Stimulated activated CD4-positive, alpha-beta T cell treated with anti-CD3 and anti-CD28 coated beads, Interleukin-15, amount 100 ng/mL, for 24 hours (primary cell): ENCODE measurements at regions not wholly inside any gene's neighbourhood (a gene's known extent, or its start where the extent isn't known, plus 50 kb on each side); places are given as distances from the start of the nearest gene placed in this dataset.

Experiments
- DNase-seq: peaks from one replicate; pipeline ENCODE4 v3.0.0-alpha.2; 2020

DNA sequence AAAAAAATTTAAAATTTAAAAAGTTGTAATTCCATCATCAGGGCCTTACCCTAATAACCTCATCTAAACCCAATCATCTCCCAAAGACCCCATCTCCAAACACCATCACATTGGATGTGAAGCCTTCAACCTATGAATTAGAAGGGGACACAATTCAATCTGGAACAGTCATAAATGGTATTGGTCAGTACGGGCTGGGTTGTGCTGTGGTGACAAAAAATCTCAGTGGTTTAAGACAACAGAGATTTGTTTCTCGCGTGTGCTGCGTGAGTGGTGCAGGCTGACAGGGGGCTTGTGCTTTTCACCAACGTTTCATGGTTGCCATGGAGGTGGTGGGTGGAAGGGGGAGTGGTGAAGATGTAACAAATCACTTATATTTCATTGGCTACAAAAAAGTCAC is 174.5 kb downstream of the INHBB start:
- DNase-seq = no peak

DNA sequence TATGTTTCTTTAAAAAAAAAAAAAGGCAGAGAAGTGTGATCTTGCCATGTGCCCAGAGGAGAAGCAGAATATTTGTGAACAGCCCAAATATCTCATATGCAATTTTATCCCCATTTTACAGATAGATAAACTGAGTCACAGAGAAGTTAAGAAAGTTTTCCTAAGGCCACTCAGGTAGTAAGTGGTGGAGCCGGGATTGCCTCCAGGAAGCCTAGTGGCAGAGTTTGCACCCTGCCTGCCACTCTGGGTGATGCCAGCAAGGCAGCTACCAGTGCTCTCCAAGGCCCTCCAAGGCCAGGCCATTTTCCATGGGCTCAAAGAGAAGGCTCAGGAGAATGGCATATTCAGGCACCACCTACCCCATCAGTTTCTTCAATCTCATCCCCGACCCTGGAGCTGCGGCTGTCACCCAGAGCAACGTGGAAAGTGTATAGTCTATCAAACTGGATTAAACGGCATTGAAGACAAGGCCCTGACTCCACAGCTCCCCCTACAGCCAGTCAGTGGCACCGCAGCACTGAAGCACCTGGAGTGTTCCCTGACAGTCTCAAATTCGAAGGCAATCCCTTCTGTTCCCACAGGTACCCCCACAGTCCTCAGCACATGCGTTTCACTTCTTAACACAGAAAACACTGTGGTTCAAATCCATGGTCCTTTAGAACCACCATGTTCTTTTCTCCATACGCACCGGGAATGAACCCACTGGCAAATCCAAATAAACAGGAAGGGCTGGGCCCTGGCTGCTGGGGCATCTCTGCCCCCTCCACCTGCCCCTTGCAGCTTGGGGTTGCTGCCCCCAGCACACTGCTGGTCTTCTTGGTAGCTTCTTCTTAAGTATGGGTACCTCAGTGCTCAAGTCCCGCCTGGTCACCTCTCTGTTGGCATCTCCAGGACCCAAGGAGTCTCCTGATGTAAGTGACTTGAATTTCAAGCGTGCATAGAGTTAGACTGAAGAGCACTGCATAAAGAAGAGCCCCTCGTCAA is 175.3 kb downstream of the INHBB start:
- DNase-seq = peak; percentile 45

DNA sequence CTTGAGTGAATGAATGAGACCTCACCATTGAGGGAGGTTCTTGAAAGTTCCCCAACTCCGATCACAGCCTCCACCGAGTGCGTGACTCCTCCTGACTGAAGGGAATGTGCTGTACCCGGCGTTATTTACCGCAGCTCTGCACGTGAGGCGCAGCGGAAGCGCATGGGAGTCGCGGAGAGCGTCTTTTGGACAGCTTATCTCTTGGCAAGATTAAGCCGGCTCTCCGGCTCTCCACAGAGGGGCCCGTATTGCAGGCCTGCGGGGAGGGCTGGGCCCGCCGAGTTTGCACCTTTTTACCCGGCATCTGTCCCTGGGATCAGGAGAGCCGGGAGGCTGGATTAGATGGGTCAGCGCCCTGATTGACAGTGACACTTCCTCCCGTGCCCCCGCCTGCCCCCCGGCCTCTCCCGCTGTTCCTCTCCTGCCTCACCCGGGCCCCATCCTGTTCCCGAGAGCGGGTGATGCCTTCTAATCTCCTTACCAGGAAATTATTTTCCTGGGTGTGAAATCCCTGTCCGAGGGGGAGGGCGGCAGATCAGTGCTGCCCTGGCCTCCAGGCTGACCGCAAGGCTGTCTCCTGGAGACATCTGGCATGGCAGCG is 176.3 kb downstream of the INHBB start:
- no peak for DNase-seq

DNA sequence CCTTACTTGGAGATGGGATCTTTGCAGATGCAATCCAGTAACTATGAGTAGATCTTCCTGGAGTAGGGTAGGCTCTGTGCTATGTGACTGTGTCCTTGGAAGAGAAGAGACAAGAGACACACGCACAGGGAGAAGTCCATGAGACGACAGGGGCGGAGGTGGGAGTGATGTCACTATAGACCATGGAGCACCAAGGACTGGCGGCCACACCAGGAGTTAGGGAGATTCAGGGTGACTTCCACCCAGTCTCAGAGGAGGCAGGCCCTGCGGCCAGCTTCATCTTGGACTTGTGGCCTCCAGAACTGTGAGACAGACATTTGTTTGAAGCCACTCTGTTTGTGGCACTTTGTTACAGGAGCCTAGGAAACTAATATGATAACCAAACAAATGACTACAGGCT is 177.8 kb downstream of the INHBB start:
- DNase-seq = no peak

DNA sequence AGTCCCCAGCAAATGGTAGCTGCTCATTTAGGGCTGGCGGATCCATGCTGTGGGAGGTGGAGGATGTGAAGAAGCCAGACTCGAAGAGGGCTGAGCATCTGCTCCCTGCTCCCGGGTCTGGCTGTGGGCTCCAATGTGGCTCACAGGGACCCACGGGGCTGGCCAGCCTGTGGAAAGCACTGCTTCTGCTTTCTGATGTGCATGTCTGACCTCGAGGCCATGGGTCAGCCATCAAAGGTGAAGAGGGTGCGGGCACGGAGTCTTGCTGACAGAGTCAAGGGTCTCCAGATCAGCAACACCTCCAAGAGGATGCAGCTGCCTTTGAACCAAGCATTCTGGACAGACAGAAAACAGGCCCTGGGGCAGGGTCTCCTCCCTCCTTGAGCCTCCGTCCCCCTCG is 178.2 kb downstream of the INHBB start:
- no peak for DNase-seq

DNA sequence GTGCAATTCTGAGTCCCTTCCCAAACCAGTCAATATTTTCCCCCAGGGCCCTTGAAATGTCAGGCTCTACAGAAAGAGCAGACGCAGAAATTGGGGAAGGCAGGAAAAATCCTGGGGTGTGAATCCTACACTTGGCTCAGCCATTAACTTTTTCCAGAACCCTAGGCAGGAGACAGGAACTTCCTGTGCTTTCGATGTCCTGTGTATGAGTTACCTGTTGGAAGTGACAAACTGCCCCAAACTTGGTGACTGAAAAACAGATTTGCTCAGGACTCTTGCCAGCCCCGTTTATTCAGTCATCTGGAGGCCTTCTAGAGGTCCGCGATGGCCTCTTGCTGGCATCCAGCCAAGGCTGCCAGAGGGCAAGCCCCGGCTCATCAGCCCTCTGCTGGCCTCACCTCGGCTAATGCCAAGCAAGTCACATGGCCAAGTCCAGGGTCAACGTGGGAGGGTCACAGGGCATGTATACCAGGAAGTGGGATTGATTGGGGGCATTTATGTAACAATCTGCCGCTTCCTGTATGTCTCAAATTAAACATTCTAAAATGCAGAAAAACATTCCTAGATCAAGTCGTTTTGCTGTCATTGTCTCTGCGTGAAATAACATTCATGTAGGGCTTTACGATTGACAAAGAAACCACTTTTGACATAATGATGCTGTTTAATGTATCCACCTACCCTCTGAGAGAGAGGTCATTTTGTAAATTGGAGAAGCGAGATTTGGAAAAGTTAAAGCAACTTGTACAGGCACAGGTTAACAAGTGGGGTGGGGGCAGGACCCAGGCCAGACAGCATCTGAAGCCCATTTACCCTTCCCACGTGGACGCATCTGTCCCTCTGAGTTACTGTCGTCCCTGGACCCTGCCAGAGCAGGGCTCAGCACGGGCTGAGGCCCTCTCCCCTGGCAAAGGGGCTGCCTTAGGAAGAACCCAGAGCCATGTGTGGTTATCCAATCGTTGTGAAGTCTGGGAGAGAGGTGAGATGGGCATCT is 179.4 kb downstream of the INHBB start:
- DNase-seq = no peak

DNA sequence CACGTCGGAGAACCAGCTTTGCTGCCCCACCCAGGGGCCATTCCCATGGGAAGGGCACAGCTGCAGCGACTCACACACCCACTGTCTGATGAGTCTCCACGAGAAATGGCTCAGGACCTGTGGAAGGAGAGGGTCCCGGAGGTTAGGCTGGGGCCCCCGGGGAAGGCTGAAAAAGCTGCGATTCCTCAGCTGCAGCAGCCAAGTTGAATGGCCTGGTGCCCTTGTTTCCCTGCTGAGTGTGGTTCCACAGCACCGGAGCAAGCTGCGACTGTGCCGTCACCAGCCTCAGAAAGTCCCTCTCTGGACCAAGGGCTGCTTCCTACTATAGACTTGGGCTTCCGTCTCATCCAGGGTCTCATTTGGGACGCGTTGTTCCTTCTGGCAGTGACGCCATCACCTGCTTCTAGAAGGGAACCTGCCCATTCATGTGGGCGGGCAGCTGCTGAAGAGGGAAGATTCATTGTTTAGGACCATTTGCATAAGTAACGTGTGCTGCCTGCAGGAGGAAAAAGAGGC is 180.2 kb downstream of the INHBB start:
- no peak for DNase-seq

DNA sequence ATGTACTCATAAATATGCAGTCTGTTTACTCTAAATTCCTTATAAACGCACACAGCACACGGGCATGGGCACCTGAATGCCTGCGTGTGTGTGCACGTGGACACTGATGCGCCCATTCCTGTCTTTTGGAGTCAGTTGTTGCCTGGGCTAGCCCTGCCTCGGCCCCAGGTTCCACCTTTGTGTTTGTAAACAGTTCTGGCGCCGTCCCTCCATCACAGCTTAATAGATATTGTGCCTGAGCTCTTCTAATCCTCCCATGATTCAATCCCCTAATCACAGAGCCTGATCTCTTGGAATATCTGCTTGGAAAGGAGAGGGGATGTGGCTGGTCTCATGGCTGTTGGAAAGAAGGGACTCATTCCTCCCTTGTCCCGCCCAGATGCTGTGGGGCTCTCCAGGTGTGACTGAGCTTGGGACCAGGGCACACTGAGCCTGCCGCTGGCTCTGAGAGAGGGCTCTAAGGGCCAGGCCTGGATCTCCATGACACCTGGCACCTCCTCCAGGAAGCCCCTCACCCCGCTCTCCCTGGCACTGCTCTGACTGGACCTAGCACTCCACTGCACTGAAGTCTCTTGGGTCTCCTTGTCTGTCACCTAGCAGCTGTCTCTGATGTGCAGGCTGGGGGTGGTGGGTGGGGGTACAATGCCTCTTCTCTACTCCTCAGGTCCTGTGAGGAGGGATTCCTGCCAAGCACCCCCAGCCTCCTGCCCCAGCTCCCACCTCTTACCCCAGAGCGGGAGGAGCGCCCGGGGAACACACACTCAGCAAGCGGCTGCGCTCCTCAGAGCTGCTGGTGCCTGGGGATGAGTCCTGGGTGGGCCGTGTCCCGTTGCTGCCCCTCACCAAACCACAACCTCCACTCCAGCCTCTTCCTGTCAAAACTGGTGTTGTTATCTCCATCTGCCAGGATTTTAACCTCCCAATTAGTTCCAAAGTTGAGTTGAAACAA is 181.3 kb downstream of the INHBB start:
- DNase-seq = no peak

DNA sequence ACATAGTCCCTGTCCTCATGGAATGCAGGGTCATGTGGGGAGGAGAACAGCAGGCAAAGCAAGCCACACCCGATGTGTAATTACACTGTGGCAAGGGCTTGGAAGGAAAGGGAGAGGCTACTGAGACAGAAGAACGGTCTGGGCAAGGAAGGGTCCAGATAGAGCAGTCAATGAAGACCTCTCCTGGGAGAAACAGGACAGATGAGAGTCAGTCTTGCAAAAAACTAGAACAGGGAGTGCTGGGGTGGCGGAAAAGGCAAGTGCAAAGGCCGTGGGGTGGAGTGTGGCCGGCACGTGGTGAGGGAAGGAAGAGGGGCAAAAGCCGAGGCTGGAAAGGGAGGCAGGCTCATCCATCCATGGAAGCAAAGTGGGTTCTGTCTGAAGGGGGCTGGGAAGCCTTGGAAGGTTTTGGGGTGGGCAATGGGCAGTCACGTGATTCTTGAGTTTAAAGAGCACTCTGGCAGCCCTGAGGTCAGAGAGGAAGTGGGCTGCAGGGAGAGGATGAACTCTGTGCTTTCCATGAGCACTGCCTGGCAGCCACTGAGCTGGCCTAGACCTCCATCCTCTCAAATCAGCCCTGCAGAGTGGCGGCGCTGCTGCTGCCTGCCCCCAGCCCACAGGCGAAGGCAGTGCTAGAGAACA is 182.2 kb downstream of the INHBB start:
- no peak for DNase-seq

DNA sequence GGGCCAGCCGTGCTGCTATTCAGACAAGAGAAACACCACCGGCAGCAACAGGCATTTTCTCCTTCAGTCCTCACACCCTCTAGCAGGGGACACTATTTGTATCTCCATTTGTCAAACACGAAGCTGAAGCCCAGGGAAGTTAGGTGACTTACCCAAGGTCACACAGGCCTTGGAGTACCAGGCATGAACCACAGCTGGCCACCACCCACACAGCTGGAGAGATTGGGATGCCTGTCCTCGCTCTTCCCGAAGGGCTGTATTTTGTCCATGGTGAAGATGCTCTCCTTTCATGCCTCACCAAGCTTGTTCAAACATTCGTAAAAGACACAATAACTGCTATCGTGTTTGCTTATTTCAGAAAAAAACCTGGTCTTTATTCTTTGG is 182.7 kb downstream of the INHBB start:
- DNase-seq = no peak

DNA sequence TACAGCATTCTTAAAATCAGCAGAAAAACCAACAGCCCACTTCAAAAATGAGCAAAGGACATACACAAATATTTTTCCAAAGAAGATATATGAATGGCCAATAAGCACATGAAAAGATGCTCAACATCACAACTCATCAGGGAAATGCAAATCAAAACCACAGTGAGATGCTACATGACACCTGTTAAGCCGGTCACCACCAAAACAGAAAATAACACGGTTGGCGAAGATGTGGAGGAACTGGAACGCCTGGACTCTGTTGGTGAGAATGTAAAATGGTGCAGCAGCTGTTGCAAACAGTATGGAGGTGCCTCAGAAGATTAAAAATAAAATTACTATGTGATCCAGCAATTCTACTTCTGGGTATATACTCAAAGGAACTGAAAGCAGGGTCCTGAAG is 184.8 kb downstream of the INHBB start:
- no peak for DNase-seq

DNA sequence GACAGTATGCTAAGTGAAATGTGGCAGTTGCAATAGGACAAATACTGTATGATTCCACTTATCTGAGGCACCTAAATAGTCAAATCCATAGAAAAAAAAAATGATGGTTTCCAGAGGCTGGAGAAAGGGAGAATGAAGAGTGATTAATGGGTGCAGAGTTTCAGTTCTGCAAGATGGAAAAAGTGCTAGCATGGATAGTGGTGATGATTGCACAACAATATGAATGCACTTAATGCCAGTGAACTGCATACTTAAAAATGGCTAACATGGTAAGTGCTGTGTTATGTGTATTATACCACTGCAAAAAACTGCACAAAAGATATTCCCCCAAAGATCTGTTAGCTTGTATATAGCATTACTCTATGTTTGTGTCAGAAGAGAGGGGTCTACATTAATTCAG is 185.4 kb downstream of the INHBB start:
- no peak for DNase-seq

DNA sequence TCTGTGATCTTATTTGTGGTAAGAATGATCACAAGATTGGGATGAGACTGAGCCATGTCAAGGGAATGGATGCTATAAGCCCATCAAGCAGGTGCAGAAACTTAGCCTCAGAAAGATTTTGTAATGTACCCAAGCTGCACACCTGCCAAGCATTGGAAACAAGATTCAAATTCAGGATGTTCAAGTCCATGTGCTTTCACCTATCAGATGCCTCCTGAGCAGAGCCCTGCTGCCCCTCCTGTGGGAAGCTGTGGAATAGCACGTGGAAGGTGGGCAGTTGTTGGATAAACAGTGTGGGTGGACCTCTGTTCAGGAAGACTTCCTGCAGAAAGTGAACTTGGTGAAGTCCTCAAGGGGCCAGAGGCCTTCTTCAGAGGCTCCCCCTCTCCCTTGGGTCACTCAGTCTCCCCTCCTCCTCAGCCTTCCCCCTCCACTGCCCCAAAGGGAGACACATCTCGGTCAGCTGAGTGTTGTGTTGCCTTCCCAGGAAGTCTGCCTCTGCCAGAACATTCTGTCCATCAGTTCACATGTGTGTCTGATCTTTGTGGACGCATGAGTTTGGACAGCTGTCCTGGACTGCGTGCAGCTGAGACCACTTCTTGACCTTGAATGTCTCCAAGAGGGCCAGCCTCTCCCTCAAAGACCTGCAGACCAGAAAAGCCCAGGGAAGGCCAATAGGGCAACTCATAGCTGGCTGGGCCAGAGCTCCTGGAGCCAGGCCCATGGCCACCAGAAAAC is 186.1 kb downstream of the INHBB start:
- no peak for DNase-seq

DNA sequence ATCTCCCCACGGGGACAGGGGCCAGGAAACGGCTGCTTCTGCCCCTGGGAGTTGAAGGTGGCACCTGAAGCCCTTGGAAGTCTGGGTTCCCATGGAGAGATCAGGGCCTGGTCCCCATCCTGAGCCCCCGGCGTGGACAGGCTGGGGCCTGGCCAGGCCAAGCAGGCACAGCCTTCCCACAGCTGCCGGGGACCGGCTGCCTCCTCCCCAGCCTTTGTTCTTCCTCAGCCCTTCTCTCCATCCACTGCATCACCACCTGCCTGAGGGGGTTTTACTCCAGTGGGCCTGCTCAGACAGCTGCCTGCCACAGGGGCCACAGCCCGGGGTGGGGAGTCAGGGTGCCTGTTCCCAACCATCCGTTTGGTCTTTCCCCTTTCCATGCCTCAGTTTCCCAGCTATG is 187.7 kb downstream of the INHBB start:
- DNase-seq = no peak

DNA sequence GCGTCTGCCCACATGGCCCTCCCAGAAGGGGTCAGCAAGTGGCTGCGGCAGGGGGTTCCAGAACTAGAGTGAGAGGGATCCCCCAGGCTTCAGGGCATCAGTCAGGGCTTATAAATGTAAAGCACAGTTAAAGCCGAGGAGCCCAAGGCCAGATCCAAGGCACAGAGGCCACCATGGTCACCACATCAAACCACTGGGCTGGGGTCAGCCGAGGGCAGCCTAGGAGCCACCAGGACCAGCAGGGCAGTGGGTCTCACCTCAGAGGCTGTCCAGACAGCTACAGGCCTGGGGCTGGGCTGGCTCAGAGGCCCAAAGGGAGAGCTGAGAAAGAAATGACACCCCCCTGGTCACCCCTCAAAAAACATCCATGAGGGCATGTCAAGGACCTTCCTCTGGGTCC is 188.5 kb downstream of the INHBB start:
- DNase-seq = no peak

DNA sequence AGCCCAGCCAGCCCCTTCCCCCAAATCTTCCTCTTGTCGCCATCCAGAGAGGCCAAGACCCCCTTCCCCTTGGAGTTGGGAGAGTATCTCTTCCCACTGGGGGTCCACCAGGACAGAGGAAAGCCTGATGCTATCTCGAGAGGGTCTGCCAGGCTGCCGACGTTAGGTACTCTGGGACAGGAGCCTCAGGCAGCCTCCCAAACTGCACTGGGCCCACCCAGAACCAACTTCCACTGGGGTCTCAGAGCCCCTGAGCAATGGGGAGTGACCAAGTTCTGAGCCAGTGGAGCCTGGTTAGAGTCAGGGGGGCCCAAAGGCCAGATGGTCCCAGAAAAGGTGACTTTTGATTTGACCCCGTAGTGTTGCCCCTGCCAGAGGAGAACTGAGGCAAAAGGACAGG is 189.1 kb downstream of the INHBB start:
- no peak for DNase-seq

DNA sequence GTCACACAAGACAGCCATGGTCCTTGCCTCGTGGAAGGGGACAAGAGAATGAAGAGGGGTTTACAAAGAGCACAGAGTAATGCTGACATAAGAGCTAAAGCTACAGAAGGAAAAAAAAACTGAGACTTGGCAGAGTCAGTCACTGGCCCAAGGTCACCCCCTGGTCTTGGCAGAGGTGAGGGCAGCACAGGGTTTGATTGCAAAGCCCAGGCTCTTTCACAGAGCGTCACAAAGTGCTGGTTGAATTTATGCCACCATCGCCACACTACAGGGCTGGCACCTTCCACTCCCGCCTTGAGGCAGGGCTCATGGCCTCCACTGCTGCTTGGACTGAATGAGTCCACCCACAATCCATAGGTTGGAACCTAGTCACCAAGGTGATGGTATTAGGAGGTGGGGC is 190.2 kb downstream of the INHBB start:
- DNase-seq = no peak

DNA sequence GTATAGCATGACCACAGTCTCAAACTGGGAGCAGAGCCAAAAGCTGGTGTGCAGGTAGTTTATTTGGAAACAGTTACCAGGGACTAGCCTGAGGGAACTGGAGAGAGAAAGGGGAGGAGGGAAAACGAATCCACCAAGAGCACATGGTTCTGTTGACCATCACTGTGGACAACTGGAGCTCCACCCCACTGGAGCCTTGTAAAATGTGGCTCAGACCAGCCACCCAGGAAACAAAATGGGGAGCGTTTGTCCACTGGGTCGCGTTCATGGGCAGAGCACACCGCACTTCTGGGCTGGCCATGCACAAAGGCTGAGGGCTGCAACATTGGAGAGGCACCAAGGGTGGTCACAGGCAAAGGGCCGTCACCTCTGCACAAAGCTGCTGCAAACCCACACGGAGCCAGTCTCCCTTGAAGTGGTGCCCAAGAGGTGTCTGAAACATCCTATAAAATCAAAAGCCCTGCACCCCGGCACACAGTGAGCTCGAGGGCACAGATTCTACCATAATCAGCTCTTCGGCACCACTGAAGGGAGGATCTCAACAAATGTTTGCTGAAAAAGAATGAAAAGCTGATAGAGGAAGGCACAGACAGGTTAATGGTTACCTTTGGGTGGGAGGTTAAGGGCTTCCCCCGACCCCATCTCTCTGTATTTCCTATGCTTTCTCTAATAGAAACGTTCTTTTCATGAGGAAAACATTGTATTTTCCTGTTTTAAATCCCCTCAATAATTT is 192.9 kb downstream of the INHBB start:
- no peak for DNase-seq

DNA sequence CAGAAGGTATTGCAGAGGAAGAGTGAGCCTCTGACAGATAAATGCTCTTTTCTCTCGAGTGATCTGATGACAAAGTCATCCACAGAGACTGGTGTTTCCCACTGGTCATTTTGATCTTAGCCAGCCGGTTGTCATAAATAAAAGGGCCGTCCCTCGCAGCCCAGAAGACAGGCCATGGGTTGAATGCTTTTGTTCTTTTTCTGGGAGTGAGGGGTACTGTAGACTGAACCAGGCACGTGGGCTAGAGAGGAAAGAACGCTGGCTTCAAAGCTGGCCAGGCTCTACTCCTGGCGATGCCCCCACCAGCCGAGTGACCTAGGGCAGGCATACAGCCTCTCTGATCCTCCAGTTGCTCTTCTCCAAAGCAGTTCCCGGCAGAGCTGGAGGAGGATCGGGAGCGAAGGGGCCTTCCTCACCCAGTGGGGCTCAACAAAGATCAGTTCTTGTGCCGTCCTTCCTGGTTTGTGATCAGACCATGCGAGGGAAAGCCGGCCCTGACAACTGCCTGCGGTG is 193.5 kb downstream of the INHBB start:
- DNase-seq = no peak
